ENCODE measurements at regions not wholly inside any gene's neighbourhood (a gene's known extent, or its start where the extent isn't known, plus 50 kb on each side); places are given as distances from the start of the nearest gene placed in this dataset.

DNA sequence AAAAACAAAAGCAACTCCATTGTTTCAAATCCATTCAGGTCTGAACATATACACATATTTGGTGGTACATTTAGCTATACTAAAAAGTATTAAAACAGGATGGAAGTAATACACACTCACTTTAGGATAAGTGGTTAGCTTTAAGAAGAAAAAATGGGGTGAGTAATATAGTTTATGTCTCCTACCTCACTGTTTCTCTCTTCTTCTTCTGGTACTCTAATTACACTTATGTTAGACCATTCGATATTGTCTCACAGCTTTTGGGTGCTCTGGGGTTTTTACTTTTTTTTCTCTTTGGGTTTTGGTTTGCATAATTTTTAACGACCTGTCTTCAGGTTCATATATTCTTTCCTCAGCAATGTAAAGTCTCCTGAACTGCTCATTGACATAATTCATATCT is 75.4 kb upstream of the AKAP13 start:
- TF ChIP-seq, protein P1, sequence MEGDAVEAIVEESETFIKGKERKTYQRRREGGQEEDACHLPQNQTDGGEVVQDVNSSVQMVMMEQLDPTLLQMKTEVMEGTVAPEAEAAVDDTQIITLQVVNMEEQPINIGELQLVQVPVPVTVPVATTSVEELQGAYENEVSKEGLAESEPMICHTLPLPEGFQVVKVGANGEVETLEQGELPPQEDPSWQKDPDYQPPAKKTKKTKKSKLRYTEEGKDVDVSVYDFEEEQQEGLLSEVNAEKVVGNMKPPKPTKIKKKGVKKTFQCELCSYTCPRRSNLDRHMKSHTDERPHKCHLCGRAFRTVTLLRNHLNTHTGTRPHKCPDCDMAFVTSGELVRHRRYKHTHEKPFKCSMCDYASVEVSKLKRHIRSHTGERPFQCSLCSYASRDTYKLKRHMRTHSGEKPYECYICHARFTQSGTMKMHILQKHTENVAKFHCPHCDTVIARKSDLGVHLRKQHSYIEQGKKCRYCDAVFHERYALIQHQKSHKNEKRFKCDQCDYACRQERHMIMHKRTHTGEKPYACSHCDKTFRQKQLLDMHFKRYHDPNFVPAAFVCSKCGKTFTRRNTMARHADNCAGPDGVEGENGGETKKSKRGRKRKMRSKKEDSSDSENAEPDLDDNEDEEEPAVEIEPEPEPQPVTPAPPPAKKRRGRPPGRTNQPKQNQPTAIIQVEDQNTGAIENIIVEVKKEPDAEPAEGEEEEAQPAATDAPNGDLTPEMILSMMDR (IDR thresholded peaks at IDR 0.05), result no peak
- H3K4me1 ChIP-seq (ENCODE audit: control insufficient read depth in 1 of 2, low read depth in 2 of 2), result no peaks in the 10 kb centered on the region
- DNase-seq (ENCODE audit: low spot score) (no peak), ATAC-seq (ENCODE audit: insufficient number of reproducible peaks, low FRiP score, low read depth) (no peak)
- no peak overlapping the region for H3K27ac ChIP-seq
- no peaks in the 10 kb centered on the region for H3K9me3 ChIP-seq
- no peak overlapping the region for H3K4me3 ChIP-seq
- H3K36me3 ChIP-seq, result no peaks in the 10 kb centered on the region
- no peaks in the 10 kb centered on the region for H3K27me3 ChIP-seq (replicated peaks; ENCODE audit: insufficient read depth)

DNA sequence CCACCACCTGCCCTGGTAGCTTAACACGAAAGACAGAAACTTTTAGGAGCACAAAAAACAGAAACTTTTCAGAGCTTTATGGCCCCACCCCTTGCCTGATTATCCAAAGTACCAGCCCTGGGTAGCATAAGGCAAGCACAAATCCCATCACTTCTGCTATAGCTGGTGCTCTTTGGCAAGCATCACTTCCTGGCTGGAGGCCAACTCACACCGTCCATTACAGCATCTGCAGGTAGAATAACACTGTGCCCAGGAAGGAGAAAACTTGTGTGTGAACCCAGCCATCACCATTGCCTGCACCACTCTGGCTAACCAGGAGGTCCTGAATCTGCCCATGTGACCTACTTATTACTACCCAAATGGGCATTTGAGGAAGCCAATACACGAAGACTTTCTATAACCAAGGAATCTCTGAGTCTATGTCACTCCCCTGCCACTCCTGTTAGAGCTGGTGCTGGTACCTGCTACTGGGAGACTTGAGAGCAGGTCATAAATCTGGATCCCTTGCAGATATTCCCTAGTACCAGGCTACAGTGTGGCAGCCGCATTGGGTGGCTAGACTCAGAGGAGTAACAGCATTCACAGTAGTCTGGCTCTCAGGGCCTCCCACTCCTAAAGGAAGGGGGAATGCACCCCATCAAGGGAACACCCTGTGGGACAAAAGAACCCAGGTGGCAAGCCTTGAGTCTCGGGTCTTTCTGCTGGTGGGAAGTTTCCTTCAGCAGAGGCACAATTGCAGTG is 73.3 kb upstream of the AKAP13 start:
- H3K4me1 ChIP-seq (ENCODE audit: control insufficient read depth in 1 of 2, low read depth in 2 of 2), result no peaks in the 10 kb centered on the region
- H3K27ac ChIP-seq, result no peak overlapping the region
- TF ChIP-seq, protein P1 (IDR thresholded peaks at IDR 0.05), result no peak
- H3K4me3 ChIP-seq, result no peak overlapping the region
- ATAC-seq (ENCODE audit: insufficient number of reproducible peaks, low FRiP score, low read depth), result no peak
- H3K9me3 ChIP-seq, result no peaks in the 10 kb centered on the region
- no peaks in the 10 kb centered on the region for H3K27me3 ChIP-seq (replicated peaks; ENCODE audit: insufficient read depth)
- H3K36me3 ChIP-seq, result no peaks in the 10 kb centered on the region
- no peak for DNase-seq (ENCODE audit: low spot score)

DNA sequence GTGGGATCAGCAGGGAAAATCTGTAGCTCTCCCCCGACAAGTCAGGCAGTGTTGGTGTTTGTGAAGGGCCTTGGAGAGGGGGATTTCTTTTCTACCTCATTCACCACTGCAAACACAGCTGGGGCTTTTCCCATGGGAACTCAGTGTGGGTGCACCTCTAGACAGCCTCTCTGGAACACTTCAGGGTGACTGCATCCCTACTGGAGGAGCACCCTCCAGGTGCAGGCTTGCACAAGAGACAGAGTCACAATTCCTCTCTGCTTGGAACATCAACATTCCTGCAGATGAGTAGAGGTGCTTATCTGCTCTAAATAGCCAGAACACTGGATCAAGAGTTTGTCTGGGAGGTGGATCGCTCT is 72.7 kb upstream of the AKAP13 start:
- Histone ChIP-seq H3K36me3 (no peaks in the 10 kb centered on the region), H3K27ac (no peak overlapping the region), H3K27me3 (replicated peaks; ENCODE audit: insufficient read depth) (no peaks in the 10 kb centered on the region), H3K4me1 (ENCODE audit: control insufficient read depth in 1 of 2, low read depth in 2 of 2) (no peaks in the 10 kb centered on the region), H3K4me3 (no peak overlapping the region), H3K9me3 (no peaks in the 10 kb centered on the region)
- no peak for DNase-seq (ENCODE audit: low spot score)
- TF ChIP-seq, protein P1 (IDR thresholded peaks at IDR 0.05), result no peak
- ATAC-seq (ENCODE audit: insufficient number of reproducible peaks, low FRiP score, low read depth), result no peak

DNA sequence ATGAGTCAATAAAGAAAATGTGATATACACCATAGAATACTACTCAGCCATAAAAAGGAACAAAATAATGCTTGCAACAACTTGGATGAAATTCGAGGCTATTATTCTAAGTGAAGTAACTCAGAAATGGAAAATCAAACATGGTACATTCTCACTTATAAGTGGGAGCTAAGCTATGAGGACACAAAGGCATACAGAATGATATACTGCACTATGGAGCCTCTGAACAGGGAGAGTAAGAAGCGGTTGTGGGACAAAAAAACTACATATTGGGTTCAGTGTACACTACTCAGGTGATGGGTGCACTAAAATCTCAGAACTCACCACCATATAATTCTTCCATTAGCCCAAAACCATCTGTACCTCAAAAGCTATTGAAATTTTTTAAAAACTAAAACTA is 68.8 kb upstream of the AKAP13 start:
- H3K36me3 ChIP-seq, result no peaks in the 10 kb centered on the region
- no peak overlapping the region for H3K4me3 ChIP-seq
- no peak overlapping the region for H3K27ac ChIP-seq
- H3K9me3 ChIP-seq, result no peaks in the 10 kb centered on the region
- H3K27me3 ChIP-seq (replicated peaks; ENCODE audit: insufficient read depth), result no peaks in the 10 kb centered on the region
- TF ChIP-seq, protein P1 (IDR thresholded peaks at IDR 0.05), result no peak
- DNase-seq (ENCODE audit: low spot score) (no peak), ATAC-seq (ENCODE audit: insufficient number of reproducible peaks, low FRiP score, low read depth) (no peak)
- no peaks in the 10 kb centered on the region for H3K4me1 ChIP-seq (ENCODE audit: control insufficient read depth in 1 of 2, low read depth in 2 of 2)

DNA sequence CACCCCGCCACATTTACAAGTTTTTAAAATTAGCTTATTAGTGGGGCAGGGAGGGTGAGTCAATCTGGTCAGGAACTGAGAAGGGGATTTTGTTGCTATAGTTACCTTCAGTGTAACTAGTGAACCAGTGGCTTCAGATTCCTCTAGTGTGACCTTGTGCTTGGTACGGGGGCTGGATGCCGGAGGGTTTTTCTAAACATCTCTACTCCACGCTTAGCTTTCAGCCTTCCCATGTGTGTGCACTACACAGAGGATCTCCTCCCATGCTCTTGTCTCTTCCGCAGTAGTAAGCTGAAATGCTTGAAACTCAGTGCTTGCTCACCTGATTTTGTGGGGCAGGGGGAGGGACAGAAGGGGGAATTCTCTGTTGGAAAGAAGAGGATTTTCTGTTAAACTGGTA is 67.9 kb upstream of the AKAP13 start:
- no peak overlapping the region for H3K4me3 ChIP-seq

More for the DNA sequence above, 67.9 kb upstream of the AKAP13 start:
- H3K27ac ChIP-seq, result no peak overlapping the region
- ATAC-seq (ENCODE audit: insufficient number of reproducible peaks, low FRiP score, low read depth) (no peak), DNase-seq (ENCODE audit: low spot score) (no peak)
- H3K9me3 ChIP-seq, result no peaks in the 10 kb centered on the region
- H3K27me3 ChIP-seq (replicated peaks; ENCODE audit: insufficient read depth), result no peaks in the 10 kb centered on the region
- TF ChIP-seq, protein P1 (IDR thresholded peaks at IDR 0.05), result no peak
- no peaks in the 10 kb centered on the region for H3K4me1 ChIP-seq (ENCODE audit: control insufficient read depth in 1 of 2, low read depth in 2 of 2)
- no peaks in the 10 kb centered on the region for H3K36me3 ChIP-seq

Data from thoracic aorta (tissue), 2 donors.